ENCODE measurements at regions not wholly inside any gene's neighbourhood (a gene's known extent, or its start where the extent isn't known, plus 50 kb on each side); places are given as distances from the start of the nearest gene placed in this dataset.
A peak's percentile ranks its signal among the peaks of the same experiment; 100 is the strongest.

DNA sequence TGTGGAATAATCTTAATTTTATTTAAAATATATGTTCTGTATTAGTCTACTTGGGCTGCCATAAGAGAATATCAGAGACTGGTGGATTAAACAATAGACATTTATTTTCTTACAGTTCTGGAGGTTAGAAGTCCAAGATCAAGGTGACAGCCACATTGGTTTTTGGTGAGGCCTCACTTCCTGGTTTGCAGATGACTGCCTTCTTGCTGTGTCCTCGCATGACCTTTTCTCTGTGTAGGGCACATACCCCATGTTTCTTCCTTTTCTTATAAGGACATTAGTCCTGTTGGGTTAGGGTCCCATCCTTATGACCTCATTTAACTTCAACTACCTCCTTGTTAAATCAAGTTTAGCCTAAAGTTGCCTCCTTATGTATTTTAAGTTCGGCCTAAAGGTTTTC lies 202.7 kb upstream of the MPPED2 start:
- no peak for DNase-seq (ENCODE audit: low read depth in 2 of 2)

GRCh38 chr11:30786256-30787110 lies 200.3 kb upstream of the MPPED2 start:
- Histone ChIP-seq H3K9ac (ENCODE audit: insufficient read depth, low read length) (no peak overlapping the region), H2AFZ (ENCODE audit: low read length) (no peak overlapping the region), H3K36me3 (ENCODE audit: control insufficient read depth, insufficient read depth, low read length) (no peaks in the 10 kb centered on the region), H3K9me3 (ENCODE audit: control insufficient read depth, insufficient read depth, low read depth, low read length) (no peaks in the 10 kb centered on the region), H3K27me3 (ENCODE audit: control insufficient read depth, insufficient read depth, low read length) (no peaks in the 10 kb centered on the region), H3K4me3 (replicated peaks in 1 of 4; ENCODE audit: control extremely low read depth in 1 of 4, insufficient read depth in 1 of 4, low read depth in 3 of 4, low read length in 4 of 4) (no peak overlapping the region), H4K20me1 (ENCODE audit: control insufficient read depth, extremely low read depth, insufficient read depth, low read length) (no peaks in the 10 kb centered on the region), H3K4me1 (ENCODE audit: control insufficient read depth, extremely low read depth, insufficient read depth, low read length) (no peaks in the 10 kb centered on the region), H3K27ac (ENCODE audit: insufficient read depth, low read length) (no peak overlapping the region), H3K4me2 (ENCODE audit: extremely low read depth, insufficient read depth, low read length) (no peak overlapping the region), H3K79me2 (ENCODE audit: control insufficient read depth, insufficient read depth, low read length) (no peaks in the 10 kb centered on the region)
- no peak for TF ChIP-seq EZH2 (IDR thresholded peaks at IDR 0.05; ENCODE audit: low read length, missing control alignments)
- TF ChIP-seq, protein P1, sequence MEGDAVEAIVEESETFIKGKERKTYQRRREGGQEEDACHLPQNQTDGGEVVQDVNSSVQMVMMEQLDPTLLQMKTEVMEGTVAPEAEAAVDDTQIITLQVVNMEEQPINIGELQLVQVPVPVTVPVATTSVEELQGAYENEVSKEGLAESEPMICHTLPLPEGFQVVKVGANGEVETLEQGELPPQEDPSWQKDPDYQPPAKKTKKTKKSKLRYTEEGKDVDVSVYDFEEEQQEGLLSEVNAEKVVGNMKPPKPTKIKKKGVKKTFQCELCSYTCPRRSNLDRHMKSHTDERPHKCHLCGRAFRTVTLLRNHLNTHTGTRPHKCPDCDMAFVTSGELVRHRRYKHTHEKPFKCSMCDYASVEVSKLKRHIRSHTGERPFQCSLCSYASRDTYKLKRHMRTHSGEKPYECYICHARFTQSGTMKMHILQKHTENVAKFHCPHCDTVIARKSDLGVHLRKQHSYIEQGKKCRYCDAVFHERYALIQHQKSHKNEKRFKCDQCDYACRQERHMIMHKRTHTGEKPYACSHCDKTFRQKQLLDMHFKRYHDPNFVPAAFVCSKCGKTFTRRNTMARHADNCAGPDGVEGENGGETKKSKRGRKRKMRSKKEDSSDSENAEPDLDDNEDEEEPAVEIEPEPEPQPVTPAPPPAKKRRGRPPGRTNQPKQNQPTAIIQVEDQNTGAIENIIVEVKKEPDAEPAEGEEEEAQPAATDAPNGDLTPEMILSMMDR (conservative IDR thresholded peaks at IDR 0.05 in 1 of 2, IDR thresholded peaks at IDR 0.05 in 1 of 2; ENCODE audit: low read depth in 1 of 2, low read length in 2 of 2): no peak
- DNase-seq (ENCODE audit: low read depth in 2 of 2): peak; percentile 19 to 67

More for the DNA sequence above, 202.7 kb upstream of the MPPED2 start:
- H3K79me2 ChIP-seq (ENCODE audit: control insufficient read depth, insufficient read depth, low read length): no peaks in the 10 kb centered on the region
- H4K20me1 ChIP-seq (ENCODE audit: control insufficient read depth, extremely low read depth, insufficient read depth, low read length): no peaks in the 10 kb centered on the region
- no peaks in the 10 kb centered on the region for H3K9me3 ChIP-seq (ENCODE audit: control insufficient read depth, insufficient read depth, low read depth, low read length)
- no peak overlapping the region for H3K9ac ChIP-seq (ENCODE audit: insufficient read depth, low read length)
- H3K4me2 ChIP-seq (ENCODE audit: extremely low read depth, insufficient read depth, low read length): no peak overlapping the region
- no peak for TF ChIP-seq EZH2 (IDR thresholded peaks at IDR 0.05; ENCODE audit: low read length, missing control alignments)
- TF ChIP-seq, protein P1 (conservative IDR thresholded peaks at IDR 0.05 in 1 of 2, IDR thresholded peaks at IDR 0.05 in 1 of 2; ENCODE audit: low read depth in 1 of 2, low read length in 2 of 2): no peak
- no peak overlapping the region for H3K27ac ChIP-seq (ENCODE audit: insufficient read depth, low read length)
- H3K4me1 ChIP-seq (ENCODE audit: control insufficient read depth, extremely low read depth, insufficient read depth, low read length): no peaks in the 10 kb centered on the region
- no peaks in the 10 kb centered on the region for H3K36me3 ChIP-seq (ENCODE audit: control insufficient read depth, insufficient read depth, low read length)
- H2AFZ ChIP-seq (ENCODE audit: low read length): no peak overlapping the region
- no peak overlapping the region for H3K4me3 ChIP-seq (replicated peaks in 1 of 4; ENCODE audit: control extremely low read depth in 1 of 4, insufficient read depth in 1 of 4, low read depth in 3 of 4, low read length in 4 of 4)
- no peaks in the 10 kb centered on the region for H3K27me3 ChIP-seq (ENCODE audit: control insufficient read depth, insufficient read depth, low read length)

DNA sequence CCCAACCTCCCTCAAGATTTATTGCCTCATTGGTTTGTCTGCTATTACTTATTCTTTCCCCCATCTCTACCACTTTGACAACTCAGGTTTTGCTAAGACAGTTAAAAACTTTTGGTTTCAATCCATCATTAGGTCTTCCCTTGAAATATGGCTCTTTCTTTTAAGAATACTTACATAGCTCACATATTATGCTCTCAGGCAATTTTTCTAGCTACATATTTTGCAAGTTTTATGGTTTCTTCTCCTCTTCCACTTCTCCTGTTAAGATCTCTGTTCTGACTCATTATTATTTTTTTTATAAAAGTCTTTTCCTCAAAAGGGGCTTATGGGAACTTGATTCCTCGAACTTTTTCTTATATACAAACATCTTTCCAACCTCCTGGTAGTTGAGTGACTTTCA lies 192.4 kb upstream of the MPPED2 start:
- TF ChIP-seq, protein P1 (conservative IDR thresholded peaks at IDR 0.05 in 1 of 2, IDR thresholded peaks at IDR 0.05 in 1 of 2; ENCODE audit: low read depth in 1 of 2, low read length in 2 of 2): no peak
- no peak for TF ChIP-seq EZH2 (IDR thresholded peaks at IDR 0.05; ENCODE audit: low read length, missing control alignments)
- H2AFZ ChIP-seq (ENCODE audit: low read length): no peak overlapping the region
- H3K4me1 ChIP-seq (ENCODE audit: control insufficient read depth, extremely low read depth, insufficient read depth, low read length): no peaks in the 10 kb centered on the region
- H3K27ac ChIP-seq (ENCODE audit: insufficient read depth, low read length): no peak overlapping the region
- no peak for DNase-seq (ENCODE audit: low read depth in 2 of 2)
- H3K4me3 ChIP-seq (replicated peaks in 1 of 4; ENCODE audit: control extremely low read depth in 1 of 4, insufficient read depth in 1 of 4, low read depth in 3 of 4, low read length in 4 of 4): no peak overlapping the region
- no peak overlapping the region for H3K9ac ChIP-seq (ENCODE audit: insufficient read depth, low read length)
- no peaks in the 10 kb centered on the region for H3K79me2 ChIP-seq (ENCODE audit: control insufficient read depth, insufficient read depth, low read length)
- no peak overlapping the region for H3K4me2 ChIP-seq (ENCODE audit: extremely low read depth, insufficient read depth, low read length)
- H3K36me3 ChIP-seq (ENCODE audit: control insufficient read depth, insufficient read depth, low read length): no peaks in the 10 kb centered on the region
- no peaks in the 10 kb centered on the region for H4K20me1 ChIP-seq (ENCODE audit: control insufficient read depth, extremely low read depth, insufficient read depth, low read length)
- H3K27me3 ChIP-seq (ENCODE audit: control insufficient read depth, insufficient read depth, low read length): no peaks in the 10 kb centered on the region
- H3K9me3 ChIP-seq (ENCODE audit: control insufficient read depth, insufficient read depth, low read depth, low read length): no peaks in the 10 kb centered on the region

Measured in fibroblast of lung (primary cell).